ENCODE measurements at regions not wholly inside any gene's neighbourhood (a gene's known extent, or its start where the extent isn't known, plus 50 kb on each side); places are given as distances from the start of the nearest gene placed in this dataset.

DNA sequence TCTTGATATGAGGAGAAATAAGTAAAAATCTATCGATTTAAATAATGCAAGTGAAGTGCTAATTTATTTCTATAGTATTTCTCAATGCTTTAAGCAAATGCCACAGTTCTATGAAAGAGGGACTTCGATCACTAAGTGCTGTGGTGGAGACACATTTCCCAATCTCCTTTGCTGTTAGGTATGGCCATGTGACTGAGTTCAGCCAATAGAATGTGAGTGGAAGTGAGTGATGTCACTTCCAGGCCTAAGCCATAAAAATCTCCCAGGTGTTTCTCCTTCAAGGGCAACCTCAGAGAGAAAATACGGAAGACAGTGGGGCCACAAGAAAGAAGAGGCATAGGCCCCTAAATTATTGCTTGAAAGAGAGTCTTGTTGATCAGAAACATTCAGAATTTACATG is 100.3 kb upstream of the ANKH start:
- DNase-seq (ENCODE audit: low read depth) (no peak), FAIRE-seq (no peak)
- H4K20me1 ChIP-seq (ENCODE audit: insufficient read depth, low read length) = no peaks in the 10 kb centered on the region
- H3K4me3 ChIP-seq (ENCODE audit: insufficient read depth, low read depth, low read length) = no peak overlapping the region
- H3K27me3 Mint-ChIP-seq (ENCODE audit: low read depth, unreplicated experiment) = peaks cover 4% of the 10 kb centered on the region
- H3K9me3 ChIP-seq (ENCODE audit: insufficient read depth, low read depth, low read length) = no peaks in the 10 kb centered on the region
- no peaks in the 10 kb centered on the region for H3K4me1 ChIP-seq (ENCODE audit: insufficient read depth, low read length)
- no peak overlapping the region for H2AFZ ChIP-seq (ENCODE audit: low read depth, low read length)
- H3K9me3 Mint-ChIP-seq (ENCODE audit: unreplicated experiment) = no peaks in the 10 kb centered on the region
- H3K9ac ChIP-seq (ENCODE audit: low read length) = no peak overlapping the region
- no peaks in the 10 kb centered on the region for H3K4me1 Mint-ChIP-seq (ENCODE audit: low read depth, unreplicated experiment)
- H3K27ac ChIP-seq (ENCODE audit: low read depth, low read length) = no peak overlapping the region
- H3K79me2 ChIP-seq (ENCODE audit: insufficient read depth, low read length) = no peaks in the 10 kb centered on the region
- no peak overlapping the region for H3K4me2 ChIP-seq (ENCODE audit: low read length)
- no peak overlapping the region for H3K4me3 Mint-ChIP-seq (ENCODE audit: unreplicated experiment)
- no peak overlapping the region for H3K27ac Mint-ChIP-seq (ENCODE audit: unreplicated experiment)
- H3K36me3 ChIP-seq (ENCODE audit: insufficient read depth, low read length) = no peaks in the 10 kb centered on the region
- TF ChIP-seq, protein P1, sequence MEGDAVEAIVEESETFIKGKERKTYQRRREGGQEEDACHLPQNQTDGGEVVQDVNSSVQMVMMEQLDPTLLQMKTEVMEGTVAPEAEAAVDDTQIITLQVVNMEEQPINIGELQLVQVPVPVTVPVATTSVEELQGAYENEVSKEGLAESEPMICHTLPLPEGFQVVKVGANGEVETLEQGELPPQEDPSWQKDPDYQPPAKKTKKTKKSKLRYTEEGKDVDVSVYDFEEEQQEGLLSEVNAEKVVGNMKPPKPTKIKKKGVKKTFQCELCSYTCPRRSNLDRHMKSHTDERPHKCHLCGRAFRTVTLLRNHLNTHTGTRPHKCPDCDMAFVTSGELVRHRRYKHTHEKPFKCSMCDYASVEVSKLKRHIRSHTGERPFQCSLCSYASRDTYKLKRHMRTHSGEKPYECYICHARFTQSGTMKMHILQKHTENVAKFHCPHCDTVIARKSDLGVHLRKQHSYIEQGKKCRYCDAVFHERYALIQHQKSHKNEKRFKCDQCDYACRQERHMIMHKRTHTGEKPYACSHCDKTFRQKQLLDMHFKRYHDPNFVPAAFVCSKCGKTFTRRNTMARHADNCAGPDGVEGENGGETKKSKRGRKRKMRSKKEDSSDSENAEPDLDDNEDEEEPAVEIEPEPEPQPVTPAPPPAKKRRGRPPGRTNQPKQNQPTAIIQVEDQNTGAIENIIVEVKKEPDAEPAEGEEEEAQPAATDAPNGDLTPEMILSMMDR (IDR thresholded peaks at IDR 0.05; ENCODE audit: insufficient read depth, low read depth, low read length) = no peak
- no peak for TF ChIP-seq EZH2 (IDR thresholded peaks at IDR 0.05; ENCODE audit: insufficient read depth, low read length)
- H3K36me3 Mint-ChIP-seq (ENCODE audit: low read depth, unreplicated experiment) = peaks cover 2% of the 10 kb centered on the region
- H3K27me3 ChIP-seq (ENCODE audit: insufficient read depth, low read length) = peaks cover 3% of the 10 kb centered on the region

DNA sequence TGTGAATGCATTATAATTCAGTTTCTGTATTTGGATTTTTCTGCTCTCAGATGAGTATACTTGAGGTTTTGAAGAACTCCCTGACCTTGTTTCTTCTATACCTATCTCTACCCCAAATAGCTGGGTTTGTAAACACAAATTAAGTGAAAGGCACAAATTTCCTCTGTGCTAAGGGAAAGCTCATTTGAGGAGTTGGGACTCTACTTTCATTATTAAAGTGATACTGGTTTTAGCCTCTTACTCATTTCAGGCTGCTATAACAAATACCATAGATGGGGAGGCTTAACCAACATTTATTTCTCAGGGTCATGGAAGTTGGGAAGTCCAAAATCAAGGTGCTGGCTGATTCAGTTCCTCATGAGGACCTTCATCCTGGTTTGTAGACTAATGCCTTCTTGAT is 97.2 kb upstream of the ANKH start:
- Histone ChIP-seq H3K9ac (ENCODE audit: low read length) (no peak overlapping the region), H3K27me3 (ENCODE audit: insufficient read depth, low read length) (no peaks in the 10 kb centered on the region), H3K9me3 (ENCODE audit: insufficient read depth, low read depth, low read length) (no peaks in the 10 kb centered on the region), H3K79me2 (ENCODE audit: insufficient read depth, low read length) (no peaks in the 10 kb centered on the region), H2AFZ (ENCODE audit: low read depth, low read length) (no peak overlapping the region), H4K20me1 (ENCODE audit: insufficient read depth, low read length) (no peaks in the 10 kb centered on the region), H3K4me1 (ENCODE audit: insufficient read depth, low read length) (no peaks in the 10 kb centered on the region), H3K27ac (ENCODE audit: low read depth, low read length) (no peak overlapping the region), H3K4me2 (ENCODE audit: low read length) (no peak overlapping the region), H3K4me3 (ENCODE audit: insufficient read depth, low read depth, low read length) (no peak overlapping the region), H3K36me3 (ENCODE audit: insufficient read depth, low read length) (no peaks in the 10 kb centered on the region)
- no peaks in the 10 kb centered on the region for H3K4me1 Mint-ChIP-seq (ENCODE audit: low read depth, unreplicated experiment)
- no peak overlapping the region for H3K27ac Mint-ChIP-seq (ENCODE audit: unreplicated experiment)
- H3K9me3 Mint-ChIP-seq (ENCODE audit: unreplicated experiment) = no peaks in the 10 kb centered on the region
- FAIRE-seq (no peak), DNase-seq (ENCODE audit: low read depth) (no peak)
- peaks cover 4% of the 10 kb centered on the region for H3K27me3 Mint-ChIP-seq (ENCODE audit: low read depth, unreplicated experiment)
- H3K4me3 Mint-ChIP-seq (ENCODE audit: unreplicated experiment) = no peak overlapping the region
- TF ChIP-seq, protein P1 (IDR thresholded peaks at IDR 0.05; ENCODE audit: insufficient read depth, low read depth, low read length) = no peak
- TF ChIP-seq EZH2 (IDR thresholded peaks at IDR 0.05; ENCODE audit: insufficient read depth, low read length) = no peak
- peaks cover 2% of the 10 kb centered on the region for H3K36me3 Mint-ChIP-seq (ENCODE audit: low read depth, unreplicated experiment)

DNA sequence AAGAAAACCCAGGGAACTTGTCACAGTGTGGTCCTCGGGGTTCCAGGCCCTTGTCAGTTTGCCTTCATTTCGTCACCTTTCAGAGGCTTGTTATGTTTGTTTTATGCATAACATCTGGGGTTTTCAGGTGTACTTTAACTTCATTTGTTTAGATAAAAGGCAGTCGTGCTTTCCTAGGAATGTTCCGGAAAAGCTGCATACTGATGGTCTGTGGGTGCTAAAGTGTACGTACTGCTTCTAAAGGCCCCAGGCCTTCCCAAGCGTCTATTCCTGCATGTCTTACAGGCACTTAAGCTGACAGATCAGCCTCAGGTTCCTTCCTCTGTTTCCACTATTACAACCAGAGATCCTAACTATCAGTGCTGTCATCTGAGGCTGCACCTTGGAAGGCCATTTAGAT is 95.6 kb upstream of the ANKH start:
- no peaks in the 10 kb centered on the region for H3K4me1 Mint-ChIP-seq (ENCODE audit: low read depth, unreplicated experiment)

More for the DNA sequence above, 95.6 kb upstream of the ANKH start:
- Histone ChIP-seq H3K27me3 (ENCODE audit: insufficient read depth, low read length) (peaks cover 4% of the 10 kb centered on the region), H2AFZ (ENCODE audit: low read depth, low read length) (no peak overlapping the region), H4K20me1 (ENCODE audit: insufficient read depth, low read length) (no peaks in the 10 kb centered on the region), H3K4me1 (ENCODE audit: insufficient read depth, low read length) (no peaks in the 10 kb centered on the region), H3K79me2 (ENCODE audit: insufficient read depth, low read length) (no peaks in the 10 kb centered on the region), H3K4me2 (ENCODE audit: low read length) (no peak overlapping the region), H3K36me3 (ENCODE audit: insufficient read depth, low read length) (no peaks in the 10 kb centered on the region), H3K4me3 (ENCODE audit: insufficient read depth, low read depth, low read length) (no peak overlapping the region), H3K9me3 (ENCODE audit: insufficient read depth, low read depth, low read length) (no peaks in the 10 kb centered on the region), H3K27ac (ENCODE audit: low read depth, low read length) (no peak overlapping the region), H3K9ac (ENCODE audit: low read length) (no peak overlapping the region)
- TF ChIP-seq, protein P1 (IDR thresholded peaks at IDR 0.05; ENCODE audit: insufficient read depth, low read depth, low read length) = no peak
- no peak for TF ChIP-seq EZH2 (IDR thresholded peaks at IDR 0.05; ENCODE audit: insufficient read depth, low read length)
- peaks cover 2% of the 10 kb centered on the region for H3K9me3 Mint-ChIP-seq (ENCODE audit: unreplicated experiment)
- FAIRE-seq (no peak), DNase-seq (ENCODE audit: low read depth) (no peak)
- H3K27ac Mint-ChIP-seq (ENCODE audit: unreplicated experiment) = no peak overlapping the region
- no peak overlapping the region for H3K4me3 Mint-ChIP-seq (ENCODE audit: unreplicated experiment)
- H3K36me3 Mint-ChIP-seq (ENCODE audit: low read depth, unreplicated experiment) = no peaks in the 10 kb centered on the region
- peaks cover 8% of the 10 kb centered on the region for H3K27me3 Mint-ChIP-seq (ENCODE audit: low read depth, unreplicated experiment)

Measured in astrocyte (in vitro differentiated cells and primary cell).